Kidney epithelial cell (primary cell): ENCODE measurements at regions not wholly inside any gene's neighbourhood (a gene's known extent, or its start where the extent isn't known, plus 50 kb on each side); places are given as distances from the start of the nearest gene placed in this dataset.

Experiments used
- DNase-seq: peaks from one replicate; pipeline ENCODE4 v3.0.0-alpha.2; 2010; ENCODE audit warnings: low read depth
- H3K27me3 ChIP-seq: 2 replicates; pipeline ENCODE4 v1.6.0; 2011; ENCODE audit warnings: low read length; ENCODE audit not compliant: control insufficient read depth, insufficient read depth
- H3K36me3 ChIP-seq: 2 replicates; pipeline ENCODE4 v1.5.1; 2011; ENCODE audit warnings: low read length; ENCODE audit not compliant: control insufficient read depth, insufficient read depth
- H3K4me3 ChIP-seq: 2 replicates; pipeline ENCODE4 v1.5.1; 2011; ENCODE audit warnings: low read depth, mild to moderate bottlenecking, control low read depth, low read length
- TF ChIP-seq, protein P1 (sequence below): IDR thresholded peaks from 2 replicates; pipeline ENCODE4 v1.5.1; 2011; ENCODE audit warnings: mild to moderate bottlenecking, moderate library complexity, low read length, control low read depth, inconsistent platforms; ENCODE audit not compliant: insufficient read depth, poor library complexity, severe bottlenecking

DNA sequence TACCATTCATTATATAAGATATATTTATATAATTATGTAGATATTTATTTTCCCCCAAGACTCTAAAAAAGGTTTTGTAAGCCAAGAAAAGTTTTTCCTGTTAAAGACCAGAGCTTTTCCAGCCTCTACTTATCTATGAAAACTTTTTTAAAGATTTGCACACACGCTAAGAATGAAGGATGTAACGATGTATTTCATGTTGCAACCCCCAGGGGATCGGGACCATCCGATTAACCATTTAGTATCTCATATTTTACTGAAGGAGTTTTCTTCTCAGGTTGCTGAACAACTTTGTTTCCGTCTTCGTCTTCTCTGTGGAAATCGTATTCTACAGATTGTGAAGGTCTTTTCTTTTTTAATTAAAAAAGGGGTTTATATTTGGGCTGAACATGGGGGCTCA is 70.0 kb upstream of the SASH1 start:
- H3K36me3 ChIP-seq, result no peaks in the 10 kb centered on the region
- TF ChIP-seq, protein P1, sequence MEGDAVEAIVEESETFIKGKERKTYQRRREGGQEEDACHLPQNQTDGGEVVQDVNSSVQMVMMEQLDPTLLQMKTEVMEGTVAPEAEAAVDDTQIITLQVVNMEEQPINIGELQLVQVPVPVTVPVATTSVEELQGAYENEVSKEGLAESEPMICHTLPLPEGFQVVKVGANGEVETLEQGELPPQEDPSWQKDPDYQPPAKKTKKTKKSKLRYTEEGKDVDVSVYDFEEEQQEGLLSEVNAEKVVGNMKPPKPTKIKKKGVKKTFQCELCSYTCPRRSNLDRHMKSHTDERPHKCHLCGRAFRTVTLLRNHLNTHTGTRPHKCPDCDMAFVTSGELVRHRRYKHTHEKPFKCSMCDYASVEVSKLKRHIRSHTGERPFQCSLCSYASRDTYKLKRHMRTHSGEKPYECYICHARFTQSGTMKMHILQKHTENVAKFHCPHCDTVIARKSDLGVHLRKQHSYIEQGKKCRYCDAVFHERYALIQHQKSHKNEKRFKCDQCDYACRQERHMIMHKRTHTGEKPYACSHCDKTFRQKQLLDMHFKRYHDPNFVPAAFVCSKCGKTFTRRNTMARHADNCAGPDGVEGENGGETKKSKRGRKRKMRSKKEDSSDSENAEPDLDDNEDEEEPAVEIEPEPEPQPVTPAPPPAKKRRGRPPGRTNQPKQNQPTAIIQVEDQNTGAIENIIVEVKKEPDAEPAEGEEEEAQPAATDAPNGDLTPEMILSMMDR, result no peak
- no peaks in the 10 kb centered on the region for H3K27me3 ChIP-seq
- no peak overlapping the region for H3K4me3 ChIP-seq
- DNase-seq, result no peak

DNA sequence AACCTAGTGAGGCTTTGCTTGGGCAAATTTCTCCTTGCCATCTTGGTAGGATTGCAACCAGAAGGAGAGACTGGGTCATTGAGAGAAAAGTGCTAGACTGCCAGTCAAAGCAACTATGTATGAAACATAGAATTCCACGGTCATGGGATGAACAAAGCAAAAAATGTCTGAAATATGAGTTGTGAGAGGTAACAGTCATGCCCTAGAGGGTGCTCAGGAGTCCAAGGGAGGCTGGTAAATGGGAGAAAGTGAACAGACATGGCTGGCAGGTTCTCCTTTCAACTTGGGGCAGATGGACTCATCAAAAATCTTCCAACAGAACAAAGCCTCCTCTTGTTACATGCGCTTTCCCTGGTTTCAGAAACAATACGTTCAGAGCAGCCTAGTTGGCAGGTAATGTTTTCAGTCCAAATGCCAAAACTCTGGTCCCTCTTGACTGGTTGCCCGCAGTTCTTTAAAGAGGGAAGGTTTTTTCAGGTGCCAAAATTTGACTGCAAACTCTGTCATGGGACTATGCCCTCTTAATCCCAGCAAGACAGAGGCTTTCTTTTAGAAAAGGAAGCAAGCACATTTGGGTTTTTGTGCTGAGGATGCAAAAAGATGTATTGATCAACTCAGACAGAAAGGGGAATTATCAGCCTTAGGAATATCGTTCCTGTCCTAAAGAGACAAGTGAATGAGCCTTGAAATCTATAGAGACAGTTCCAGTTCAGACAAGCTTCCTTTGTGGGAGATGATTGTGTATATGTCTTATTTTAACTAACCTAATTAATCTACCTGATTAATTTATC is 68.5 kb upstream of the SASH1 start:
- no peak overlapping the region for H3K4me3 ChIP-seq
- H3K27me3 ChIP-seq, result no peaks in the 10 kb centered on the region
- TF ChIP-seq, protein P1, result no peak
- no peaks in the 10 kb centered on the region for H3K36me3 ChIP-seq
- no peak for DNase-seq

DNA sequence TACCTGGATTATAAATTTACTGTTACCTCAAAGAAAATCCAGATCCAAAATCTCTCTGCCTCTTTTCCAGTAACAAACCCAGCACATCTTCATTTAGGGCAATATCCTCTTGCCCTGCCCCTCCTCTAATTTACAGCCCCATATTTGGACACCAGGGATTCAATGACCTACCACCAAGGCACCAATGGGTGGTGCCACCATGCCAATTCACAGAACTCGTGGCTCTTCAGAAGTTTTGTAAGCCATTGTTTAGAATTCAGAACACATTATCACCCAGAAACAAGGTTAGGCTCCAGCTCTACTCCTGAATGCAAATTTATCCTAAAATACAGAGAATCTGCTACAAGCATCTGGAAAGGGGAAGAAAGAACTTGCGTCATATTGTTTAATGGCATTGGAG is 67.8 kb upstream of the SASH1 start:
- no peak for DNase-seq
- TF ChIP-seq, protein P1, result no peak
- no peaks in the 10 kb centered on the region for H3K27me3 ChIP-seq
- H3K36me3 ChIP-seq, result no peaks in the 10 kb centered on the region
- no peak overlapping the region for H3K4me3 ChIP-seq

DNA sequence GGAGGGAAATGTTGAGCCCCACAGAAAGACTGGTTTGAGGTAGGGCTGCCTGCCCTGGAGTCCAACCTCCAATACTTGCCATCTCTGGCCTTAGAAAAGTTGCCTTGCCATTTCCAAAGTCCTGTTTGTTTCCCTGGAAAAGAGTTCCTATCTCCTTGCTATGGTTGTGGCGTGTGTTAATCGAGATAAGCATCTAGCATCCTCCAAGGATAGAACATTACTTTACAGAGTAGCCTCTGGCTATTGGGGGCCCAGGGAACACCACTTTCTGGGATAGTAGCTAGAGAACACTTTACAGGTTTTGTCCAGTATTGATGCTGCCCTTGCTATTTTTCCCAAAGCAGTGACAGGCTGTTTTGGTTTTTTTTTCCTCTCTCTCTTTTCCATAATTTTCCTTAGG is 57.4 kb upstream of the SASH1 start:
- TF ChIP-seq, protein P1, result no peak
- no peak overlapping the region for H3K4me3 ChIP-seq
- H3K27me3 ChIP-seq, result no peaks in the 10 kb centered on the region
- DNase-seq, result no peak
- no peaks in the 10 kb centered on the region for H3K36me3 ChIP-seq

DNA sequence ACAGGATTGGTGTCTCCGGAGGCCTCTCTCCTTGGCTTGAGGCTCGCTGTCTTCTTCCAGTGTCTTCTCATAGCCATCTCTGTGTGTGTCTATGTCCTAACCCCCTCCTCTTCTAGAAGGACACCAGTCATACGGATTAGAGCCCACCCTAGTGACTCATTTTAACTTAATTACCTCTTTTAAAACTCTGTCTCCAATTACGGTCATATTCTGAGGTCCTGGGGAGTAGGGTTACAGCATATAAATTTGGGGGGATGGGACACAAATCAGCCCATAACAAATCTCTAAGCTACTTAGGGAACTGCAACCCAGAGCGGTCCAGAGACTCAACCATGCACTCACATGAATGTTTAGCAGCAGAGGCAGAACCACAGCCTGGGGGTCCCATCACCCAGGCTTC is 56.1 kb upstream of the SASH1 start:
- no peak overlapping the region for H3K4me3 ChIP-seq
- H3K36me3 ChIP-seq, result no peaks in the 10 kb centered on the region
- TF ChIP-seq, protein P1, result no peak
- H3K27me3 ChIP-seq, result no peaks in the 10 kb centered on the region
- no peak for DNase-seq

DNA sequence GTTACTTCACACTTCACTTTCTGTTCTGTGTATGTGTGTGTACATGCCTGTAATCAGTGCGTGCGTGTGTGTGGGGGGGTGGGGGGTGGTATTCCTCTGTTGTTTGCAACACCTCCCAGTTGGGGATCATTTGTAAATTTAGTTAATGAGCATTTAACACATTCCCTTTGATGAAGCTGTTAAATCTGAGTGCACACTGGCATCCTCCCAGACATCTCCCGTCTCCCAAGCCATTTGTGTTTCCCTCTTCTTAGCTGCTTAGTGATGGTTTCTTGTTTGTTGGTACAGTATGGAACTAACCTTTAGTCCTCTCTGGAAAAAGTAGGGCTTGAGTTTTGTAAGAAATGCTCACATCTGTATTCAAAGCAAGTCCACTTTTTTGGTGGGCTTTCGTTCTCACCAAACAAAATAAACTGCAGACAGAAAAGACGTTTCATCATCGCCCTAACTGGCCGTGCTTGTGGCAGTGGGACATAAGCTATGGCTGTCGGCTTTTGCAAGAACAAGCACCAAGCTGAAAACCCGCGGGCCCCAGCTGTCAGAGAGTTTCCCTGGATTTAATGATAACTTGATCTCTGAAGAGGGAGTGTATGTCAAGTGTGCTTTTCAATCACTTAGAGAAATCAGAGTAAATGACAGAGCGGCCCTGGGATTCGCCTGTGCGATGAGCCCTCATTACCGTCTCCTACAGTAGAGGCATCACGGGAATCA is 54.9 kb upstream of the SASH1 start:
- Histone ChIP-seq H3K4me3 (no peak overlapping the region), H3K27me3 (no peaks in the 10 kb centered on the region), H3K36me3 (no peaks in the 10 kb centered on the region)
- DNase-seq, result no peak
- TF ChIP-seq, protein P1, result no peak
